OCI-LY7 (cell line): ENCODE measurements at regions not wholly inside any gene's neighbourhood (a gene's known extent, or its start where the extent isn't known, plus 50 kb on each side); places are given as distances from the start of the nearest gene placed in this dataset.

Experiments used
- BruUV-seq: library from RNA; stranded (reverse); fragments of 400-500 nt; replicated peaks from 2 replicates; lab custom pipeline; 2021; lab: Mats Ljungman, UMichigan
- CTCF ChIA-PET: fragments of 300-600 bp; sonication (Branson Sonifier 250); formaldehyde crosslinking; loops from one replicate; lab custom pipeline; 2022; ENCODE audit warnings: antibody characterized with exemption; ENCODE audit not compliant: unreplicated experiment; lab: Charles Lee
- POLR2A ChIA-PET: fragments of 300-600 bp; sonication (Branson Sonifier 250); formaldehyde crosslinking; loops from one replicate; lab custom pipeline; 2022; ENCODE audit warnings: antibody characterized with exemption; lab: Charles Lee
- DNase-seq: peaks from one replicate; pipeline ENCODE4 v3.0.0-alpha.2; 2015; ENCODE audit warnings: low spot score
- H2AFZ ChIP-seq: fragments of 200-600 bp; sonication (generic), shearing (Covaris generic); 2 replicates; pipeline ENCODE4 v1.6.1; 2014; ENCODE audit warnings: mild to moderate bottlenecking, antibody characterized with exemption, low read length, moderate library complexity
- H3K27ac ChIP-seq: fragments of 200-600 bp; sonication (generic); 2 replicates; pipeline ENCODE4 v1.5.1; 2014; ENCODE audit warnings: mixed run types, low read depth, mild to moderate bottlenecking, moderate library complexity, low read length, inconsistent platforms; ENCODE audit not compliant: poor library complexity, severe bottlenecking
- H3K36me3 ChIP-seq: fragments of 200-600 bp; sonication (generic); 2 replicates; pipeline ENCODE4 v1.6.1; 2014; ENCODE audit warnings: mild to moderate bottlenecking, antibody characterized with exemption, low read length, moderate library complexity, mixed read lengths; ENCODE audit not compliant: insufficient read depth
- H3K4me1 ChIP-seq: fragments of 200-600 bp; sonication (generic); 2 replicates; pipeline ENCODE4 v1.5.1; 2014; ENCODE audit warnings: mild to moderate bottlenecking, low read length; ENCODE audit not compliant: insufficient read depth, poor library complexity, severe bottlenecking
- H3K4me2 ChIP-seq: fragments of 200-600 bp; sonication (generic); 2 replicates; pipeline ENCODE4 v1.6.1; 2014; ENCODE audit warnings: mild to moderate bottlenecking, low read length
- H3K4me3 ChIP-seq: fragments of 200-600 bp; sonication (generic); 2 replicates; pipeline ENCODE4 v1.5.1; 2014; ENCODE audit warnings: mild to moderate bottlenecking, low read depth, low read length; ENCODE audit not compliant: poor library complexity, severe bottlenecking
- H3K79me2 ChIP-seq: fragments of 200-600 bp; sonication (generic); 2 replicates; pipeline ENCODE4 v1.6.1; 2016; ENCODE audit warnings: low read depth, mild to moderate bottlenecking, low read length, moderate library complexity, mixed read lengths; ENCODE audit not compliant: insufficient read depth
- H3K9me2 ChIP-seq: fragments of 200-600 bp; sonication (generic); 2 replicates; pipeline ENCODE4 v1.6.1; 2016; ENCODE audit warnings: mild to moderate bottlenecking, low read length, mixed read lengths; ENCODE audit not compliant: insufficient read depth
- H3K9me3 ChIP-seq: fragments of 200-600 bp; sonication (generic); 2 replicates; pipeline ENCODE4 v1.6.1; 2014; ENCODE audit warnings: mild to moderate bottlenecking, mixed run types, low read length, mixed read lengths
- H4K20me1 ChIP-seq: fragments of 200-600 bp; sonication (generic); 2 replicates; pipeline ENCODE4 v1.6.1; 2014; ENCODE audit warnings: mild to moderate bottlenecking, antibody characterized with exemption, low read length, moderate library complexity, mixed read lengths; ENCODE audit not compliant: insufficient read depth
- CTCF ChIP-seq: fragments of 200-600 bp; sonication (generic); conservative IDR thresholded peaks from 2 replicates; pipeline ENCODE4 v1.5.1; 2014; ENCODE audit warnings: mild to moderate bottlenecking, antibody characterized with exemption, low read length, moderate library complexity, mixed read lengths
- EZH2phosphoT487 ChIP-seq: fragments of 200-600 bp; sonication (generic); IDR thresholded peaks from 2 replicates; pipeline ENCODE4 v1.6.1; 2018; ENCODE audit warnings: low read depth, borderline replicate concordance, mild to moderate bottlenecking, mixed run types, antibody characterized with exemption, low read length, moderate library complexity, mixed read lengths
- intact Hi-C: fragments of 100-400 bp; cut with micrococcal nuclease; formaldehyde crosslinking; loops from one replicate; pipeline ENCODE4 v1.10.0; 2022; ENCODE audit not compliant: unreplicated experiment

- H3K4me3 ChIP-seq = no peak overlapping the region
- ChIA-PET POLR2A (no interaction called here), CTCF (no interaction called here)
- intact Hi-C loops = no loop called here
- DNase-seq = no peak
- H2AFZ ChIP-seq = no peak overlapping the region
- H3K4me1 ChIP-seq = no peaks in the 10 kb centered on the region
- no peaks in the 10 kb centered on the region for H3K9me2 ChIP-seq
- H4K20me1 ChIP-seq = no peaks in the 10 kb centered on the region
- no peaks in the 10 kb centered on the region for H3K9me3 ChIP-seq
- H3K36me3 ChIP-seq = no peaks in the 10 kb centered on the region
- TF ChIP-seq CTCF (no peak), EZH2phosphoT487 (no peak)
- H3K79me2 ChIP-seq = no peaks in the 10 kb centered on the region
- no peak overlapping the region for H3K4me2 ChIP-seq
- no peak overlapping the region for H3K27ac ChIP-seq
- BruUV-seq = no TSS peak
Measured at GRCh38 chr22:26910845-26911244, 253.5 kb downstream of the MIAT start.

- H3K4me1 ChIP-seq = no peaks in the 10 kb centered on the region
- no TSS peak for BruUV-seq
- H3K9me3 ChIP-seq = no peaks in the 10 kb centered on the region
- H3K79me2 ChIP-seq = no peaks in the 10 kb centered on the region
- H3K36me3 ChIP-seq = no peaks in the 10 kb centered on the region
- no peaks in the 10 kb centered on the region for H4K20me1 ChIP-seq
- intact Hi-C loops = no loop called here
- ChIA-PET CTCF (no interaction called here), POLR2A (no interaction called here)
- DNase-seq = no peak
- no peak overlapping the region for H3K27ac ChIP-seq
- H3K4me3 ChIP-seq = no peak overlapping the region
- no peaks in the 10 kb centered on the region for H3K9me2 ChIP-seq
- H2AFZ ChIP-seq = no peak overlapping the region
- no peak overlapping the region for H3K4me2 ChIP-seq
- no peak for TF ChIP-seq CTCF
- TF ChIP-seq EZH2phosphoT487 = no peak
Measured at GRCh38 chr22:26912655-26913345, 255.4 kb downstream of the MIAT start.

GRCh38 chr22:26914519-26915185, 257.3 kb downstream of the MIAT start:
- no peak overlapping the region for H3K4me3 ChIP-seq
- H3K9me3 ChIP-seq = no peaks in the 10 kb centered on the region
- no peaks in the 10 kb centered on the region for H4K20me1 ChIP-seq
- DNase-seq = no peak
- ChIA-PET CTCF (no interaction called here), POLR2A (no interaction called here)
- H3K36me3 ChIP-seq = no peaks in the 10 kb centered on the region
- H3K9me2 ChIP-seq = no peaks in the 10 kb centered on the region
- TF ChIP-seq EZH2phosphoT487 = no peak
- TF ChIP-seq CTCF = no peak
- BruUV-seq = no TSS peak
- no peaks in the 10 kb centered on the region for H3K4me1 ChIP-seq
- intact Hi-C loops = no loop called here
- H3K4me2 ChIP-seq = no peak overlapping the region
- no peaks in the 10 kb centered on the region for H3K79me2 ChIP-seq
- no peak overlapping the region for H2AFZ ChIP-seq
- no peak overlapping the region for H3K27ac ChIP-seq
